Astrocyte (in vitro differentiated cells and primary cell): ENCODE measurements at regions not wholly inside any gene's neighbourhood (a gene's known extent, or its start where the extent isn't known, plus 50 kb on each side); places are given as distances from the start of the nearest gene placed in this dataset.

Source experiments
- CTCF ChIP-seq: IDR thresholded peaks from 2 replicates; pipeline ENCODE4 v1.5.1; 2011; ENCODE audit warnings: low read depth, mild to moderate bottlenecking, inconsistent platforms, low read length, moderate library complexity; ENCODE audit not compliant: insufficient read depth
- EZH2 ChIP-seq: IDR thresholded peaks from 2 replicates; pipeline ENCODE4 v1.6.1; 2012; ENCODE audit warnings: mild to moderate bottlenecking, low read length, inconsistent platforms; ENCODE audit not compliant: insufficient read depth

DNA sequence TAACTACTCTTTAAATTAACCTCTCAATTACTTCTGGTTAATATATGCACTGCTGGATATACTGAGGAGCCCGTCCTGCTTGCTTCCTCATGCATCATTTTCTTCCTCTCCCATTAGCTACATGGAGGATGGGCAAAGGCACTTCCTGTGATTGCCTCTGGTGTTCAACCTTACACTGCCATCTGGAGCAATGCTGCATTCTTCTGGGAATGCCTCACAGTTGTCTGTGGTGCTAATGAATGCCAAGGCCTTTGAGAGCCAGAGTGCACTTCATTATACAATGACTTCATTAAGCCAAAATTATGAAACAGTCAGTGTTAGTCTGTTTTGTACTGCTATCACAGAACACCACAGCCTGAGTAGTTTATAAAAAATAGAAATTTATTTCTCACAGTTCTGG is 134.8 kb upstream of the DOCK10 start:
- TF ChIP-seq EZH2 (no peak), CTCF (no peak)
